Upper lobe of left lung (tissue), 6 donors: ENCODE measurements at regions not wholly inside any gene's neighbourhood (a gene's known extent, or its start where the extent isn't known, plus 50 kb on each side); places are given as distances from the start of the nearest gene placed in this dataset.

Experiments
- ATAC-seq, 2 donors: fragments of 200-7000 bp; cut with Tn5 transposase; one replicate each; pipeline ENCODE4 v1.9.1; 2022; ENCODE audit warnings: mild to moderate bottlenecking in 2 of 2, moderate library complexity in 2 of 2; ENCODE audit not compliant: low FRiP score in 2 of 2
- DNase-seq, 2 donors: peaks; one replicate each; pipeline ENCODE4 v3.0.0-alpha.2; 2019 to 2020
- H3K27ac ChIP-seq, 4 donors: fragments of 200-600 bp; sonication (generic); one replicate each; pipeline ENCODE4 v1.5.1; 2016 to 2019
- H3K27me3 ChIP-seq, 4 donors: fragments of 200-600 bp; sonication (generic); one replicate each; pipeline ENCODE4 v1.5.1; 2017 to 2019
- H3K36me3 ChIP-seq, 4 donors: fragments of 200-600 bp; sonication (generic); one replicate each; pipeline ENCODE4 v1.5.1; 2016 to 2019
- H3K4me1 ChIP-seq, 4 donors: fragments of 200-600 bp; sonication (generic); one replicate each; pipeline ENCODE4 v1.5.1; 2018 to 2019
- H3K4me3 ChIP-seq, 4 donors: fragments of 200-600 bp; sonication (generic); one replicate each; pipeline ENCODE4 v1.5.1; 2017 to 2019; ENCODE audit warnings: mild to moderate bottlenecking in 2 of 4, moderate library complexity in 1 of 4
- H3K9me3 ChIP-seq, 4 donors: fragments of 200-600 bp; sonication (generic); one replicate each; pipeline ENCODE4 v1.5.1; 2018 to 2019
- CTCF ChIP-seq, 6 experiments: fragments of 450-650 bp in 4 of 6; fragments of 200-600 bp in 2 of 6; sonication (generic) in 2 of 6; IDR thresholded peaks; one replicate each; pipeline ENCODE4 v1.5.1; 2016 to 2019; ENCODE audit warnings: antibody characterized with exemption in 6 of 6
- EP300 ChIP-seq, 4 donors: sonication (generic); formaldehyde crosslinking; IDR thresholded peaks; one replicate each; pipeline ENCODE4 v1.5.1; 2017; ENCODE audit warnings: antibody characterized with exemption in 4 of 4, control low read depth in 2 of 4
- POLR2A ChIP-seq, 4 donors: fragments of 450-650 bp; IDR thresholded peaks; one replicate each; pipeline ENCODE4 v1.5.1; 2016 to 2017; ENCODE audit warnings: antibody characterized with exemption in 4 of 4, mild to moderate bottlenecking in 2 of 4
- POLR2AphosphoS5 ChIP-seq, 2 donors: sonication (generic); formaldehyde crosslinking; IDR thresholded peaks; one replicate each; pipeline ENCODE4 v1.5.1; 2017; ENCODE audit warnings: antibody characterized with exemption in 2 of 2
- WGBS, 2 donors: methylation state at CpG; one replicate each; pipeline ENCODE4 v1.1.5; 2017 to 2018; 5-methylcytosine and 5-hydroxymethylcytosine counted together
- donor health status: DM: no; HTN: no; CAD: no; lungs with moderate emphysema.
- donor health status: DM: no; HTN: yes; CAD: no; lungs with severe emphysema.

GRCh38 chr6:48021904-48022303 lies 89.1 kb downstream of the PTCHD4 start:
- WGBS, 2 donors, result 58 to 68% methylated on average over 1 of the region's 1 CpG
- no peak for TF ChIP-seq EP300 (IDR thresholded peaks at IDR 0.05)
- no peak for TF ChIP-seq POLR2AphosphoS5 (IDR thresholded peaks at IDR 0.05)
- no peak for TF ChIP-seq POLR2A (IDR thresholded peaks at IDR 0.05)
- no peak for TF ChIP-seq CTCF (IDR thresholded peaks at IDR 0.05)
- Histone ChIP-seq H3K27ac (no peak overlapping the region), H3K36me3 (no peaks in the 10 kb centered on the region), H3K4me3 (no peak overlapping the region), H3K4me1 (no peaks in the 10 kb centered on the region), H3K9me3 (no peaks in the 10 kb centered on the region), H3K27me3 (no peaks in the 10 kb centered on the region)
- DNase-seq, result no peak
- no peak for ATAC-seq

GRCh38 chr6:48016020-48016755 lies 94.8 kb downstream of the PTCHD4 start:
- H3K36me3 ChIP-seq, result no peaks in the 10 kb centered on the region
- no peaks in the 10 kb centered on the region for H3K27me3 ChIP-seq
- H3K4me1 ChIP-seq, result no peaks in the 10 kb centered on the region
- no peak for DNase-seq
- H3K9me3 ChIP-seq, result no peaks in the 10 kb centered on the region
- 91 to 94% methylated on average over 5 of the region's 5 CpGs for WGBS, 2 donors
- TF ChIP-seq CTCF (IDR thresholded peaks at IDR 0.05) (no peak), EP300 (IDR thresholded peaks at IDR 0.05) (no peak), POLR2AphosphoS5 (IDR thresholded peaks at IDR 0.05) (no peak), POLR2A (IDR thresholded peaks at IDR 0.05) (no peak)
- no peak overlapping the region for H3K27ac ChIP-seq
- no peak for ATAC-seq
- H3K4me3 ChIP-seq, result no peak overlapping the region

GRCh38 chr6:47992809-47993208 lies 118.2 kb downstream of the PTCHD4 start:
- Histone ChIP-seq H3K9me3 (no peaks in the 10 kb centered on the region), H3K4me1 (no peaks in the 10 kb centered on the region), H3K36me3 (no peaks in the 10 kb centered on the region), H3K27me3 (no peaks in the 10 kb centered on the region), H3K27ac (no peak overlapping the region), H3K4me3 (no peak overlapping the region)
- WGBS, 2 donors, result 88 to 93% methylated on average over 3 of the region's 3 CpGs
- no peak for TF ChIP-seq EP300 (IDR thresholded peaks at IDR 0.05)
- TF ChIP-seq CTCF (IDR thresholded peaks at IDR 0.05), result no peak
- no peak for TF ChIP-seq POLR2AphosphoS5 (IDR thresholded peaks at IDR 0.05)
- no peak for TF ChIP-seq POLR2A (IDR thresholded peaks at IDR 0.05)
- DNase-seq (no peak), ATAC-seq (no peak)

GRCh38 chr6:47983491-47983890 lies 127.5 kb downstream of the PTCHD4 start:
- H3K27me3 ChIP-seq, result no peaks in the 10 kb centered on the region
- H3K27ac ChIP-seq, result no peak overlapping the region
- no peaks in the 10 kb centered on the region for H3K9me3 ChIP-seq
- no peaks in the 10 kb centered on the region for H3K36me3 ChIP-seq
- ATAC-seq (no peak), DNase-seq (no peak)
- WGBS, 2 donors, result 93 to 97% methylated on average over 2 of the region's 2 CpGs
- H3K4me3 ChIP-seq, result no peak overlapping the region
- no peaks in the 10 kb centered on the region for H3K4me1 ChIP-seq
- TF ChIP-seq EP300 (IDR thresholded peaks at IDR 0.05), result no peak
- no peak for TF ChIP-seq CTCF (IDR thresholded peaks at IDR 0.05)
- TF ChIP-seq POLR2AphosphoS5 (IDR thresholded peaks at IDR 0.05), result no peak
- TF ChIP-seq POLR2A (IDR thresholded peaks at IDR 0.05), result no peak

GRCh38 chr6:47977314-47977713 lies 133.7 kb downstream of the PTCHD4 start:
- H3K4me3 ChIP-seq, result no peak overlapping the region
- no peaks in the 10 kb centered on the region for H3K27me3 ChIP-seq
- H3K9me3 ChIP-seq, result no peaks in the 10 kb centered on the region
- no peak overlapping the region for H3K27ac ChIP-seq
- no peaks in the 10 kb centered on the region for H3K4me1 ChIP-seq
- no peaks in the 10 kb centered on the region for H3K36me3 ChIP-seq
- no peak for TF ChIP-seq EP300 (IDR thresholded peaks at IDR 0.05)
- TF ChIP-seq POLR2A (IDR thresholded peaks at IDR 0.05), result no peak
- DNase-seq, result no peak
- no peak for ATAC-seq
